ENCODE measurements at regions not wholly inside any gene's neighbourhood (a gene's known extent, or its start where the extent isn't known, plus 50 kb on each side); places are given as distances from the start of the nearest gene placed in this dataset.
"Not testable (repeated sequence)": the region's sequence is repeated elsewhere in the genome, so short reads cannot be mapped to it uniquely, and the experiment has no call there.

GRCh38 chr16:66091471-66091891 lies 275.0 kb upstream of the CDH5 start:
- Histone ChIP-seq H3K27ac (ENCODE audit: insufficient read depth, low read depth, low read length, poor library complexity, severe bottlenecking) (no peak overlapping the region), H3K4me1 (ENCODE audit: control insufficient read depth, insufficient read depth, low read length) (no peaks in the 10 kb centered on the region), H3K4me3 (ENCODE audit: insufficient read depth, low read depth, low read length) (no peak overlapping the region), H3K9me3 (ENCODE audit: control insufficient read depth, low read length) (no peaks in the 10 kb centered on the region), H3K27me3 (ENCODE audit: control insufficient read depth, insufficient read depth, low read length, poor library complexity, severe bottlenecking) (no peaks in the 10 kb centered on the region), H3K36me3 (ENCODE audit: control insufficient read depth, insufficient read depth, low read length) (no peaks in the 10 kb centered on the region)

GRCh38 chr16:66088681-66089080 lies 277.8 kb upstream of the CDH5 start:
- no peak overlapping the region for H3K27ac ChIP-seq (ENCODE audit: insufficient read depth, low read depth, low read length, poor library complexity, severe bottlenecking)
- H3K4me1 ChIP-seq (ENCODE audit: control insufficient read depth, insufficient read depth, low read length), result no peaks in the 10 kb centered on the region
- 95 to 97% methylated on average over 5 to 6 of the region's 6 CpGs for WGBS, 2 experiments
- no peaks in the 10 kb centered on the region for H3K36me3 ChIP-seq (ENCODE audit: control insufficient read depth, insufficient read depth, low read length)
- H3K9me3 ChIP-seq (ENCODE audit: control insufficient read depth, low read length), result no peaks in the 10 kb centered on the region
- no peaks in the 10 kb centered on the region for H3K27me3 ChIP-seq (ENCODE audit: control insufficient read depth, insufficient read depth, low read length, poor library complexity, severe bottlenecking)
- no peak overlapping the region for H3K4me3 ChIP-seq (ENCODE audit: insufficient read depth, low read depth, low read length)

GRCh38 chr16:66087308-66087707 lies 279.2 kb upstream of the CDH5 start:
- Histone ChIP-seq H3K4me1 (ENCODE audit: control insufficient read depth, insufficient read depth, low read length) (no peaks in the 10 kb centered on the region), H3K4me3 (ENCODE audit: insufficient read depth, low read depth, low read length) (no peak overlapping the region), H3K27ac (ENCODE audit: insufficient read depth, low read depth, low read length, poor library complexity, severe bottlenecking) (no peak overlapping the region), H3K27me3 (ENCODE audit: control insufficient read depth, insufficient read depth, low read length, poor library complexity, severe bottlenecking) (no peaks in the 10 kb centered on the region), H3K9me3 (ENCODE audit: control insufficient read depth, low read length) (no peaks in the 10 kb centered on the region), H3K36me3 (ENCODE audit: control insufficient read depth, insufficient read depth, low read length) (no peaks in the 10 kb centered on the region)

- H3K4me3 ChIP-seq (ENCODE audit: insufficient read depth, low read depth, low read length), result no peak overlapping the region
- H3K36me3 ChIP-seq (ENCODE audit: control insufficient read depth, insufficient read depth, low read length), result no peaks in the 10 kb centered on the region
- H3K4me1 ChIP-seq (ENCODE audit: control insufficient read depth, insufficient read depth, low read length), result no peaks in the 10 kb centered on the region
- no peaks in the 10 kb centered on the region for H3K27me3 ChIP-seq (ENCODE audit: control insufficient read depth, insufficient read depth, low read length, poor library complexity, severe bottlenecking)
- H3K9me3 ChIP-seq (ENCODE audit: control insufficient read depth, low read length), result no peaks in the 10 kb centered on the region
- no peak overlapping the region for H3K27ac ChIP-seq (ENCODE audit: insufficient read depth, low read depth, low read length, poor library complexity, severe bottlenecking)
- WGBS, 2 experiments, result 92 to 97% methylated on average over 5 of the region's 5 CpGs
Observed at GRCh38 chr16:66085651-66086050, 280.8 kb upstream of the CDH5 start.

GRCh38 chr16:66084731-66085130 lies 281.8 kb upstream of the CDH5 start:
- not testable (repeated sequence) for H3K4me3 ChIP-seq (ENCODE audit: insufficient read depth, low read depth, low read length); H3K9me3 ChIP-seq (ENCODE audit: control insufficient read depth, low read length); H3K36me3 ChIP-seq (ENCODE audit: control insufficient read depth, insufficient read depth, low read length); H3K27me3 ChIP-seq (ENCODE audit: control insufficient read depth, insufficient read depth, low read length, poor library complexity, severe bottlenecking); H3K4me1 ChIP-seq (ENCODE audit: control insufficient read depth, insufficient read depth, low read length); H3K27ac ChIP-seq (ENCODE audit: insufficient read depth, low read depth, low read length, poor library complexity, severe bottlenecking)
- WGBS, 2 experiments, result 94 to 100% methylated on average over 2 of the region's 2 CpGs

GRCh38 chr16:66084306-66084705 lies 282.2 kb upstream of the CDH5 start:
- 71% methylated on average over 1 of the region's 1 CpG; no CpG with 5 or more reads in 1 of the 2 experiments for WGBS, 2 experiments
- Histone ChIP-seq H3K27me3 (ENCODE audit: control insufficient read depth, insufficient read depth, low read length, poor library complexity, severe bottlenecking) (no peaks in the 10 kb centered on the region), H3K4me3 (ENCODE audit: insufficient read depth, low read depth, low read length) (no peak overlapping the region), H3K4me1 (ENCODE audit: control insufficient read depth, insufficient read depth, low read length) (no peaks in the 10 kb centered on the region), H3K27ac (ENCODE audit: insufficient read depth, low read depth, low read length, poor library complexity, severe bottlenecking) (no peak overlapping the region), H3K9me3 (ENCODE audit: control insufficient read depth, low read length) (no peaks in the 10 kb centered on the region), H3K36me3 (ENCODE audit: control insufficient read depth, insufficient read depth, low read length) (no peaks in the 10 kb centered on the region)

- Histone ChIP-seq H3K9me3 (ENCODE audit: control insufficient read depth, low read length) (no peaks in the 10 kb centered on the region), H3K27me3 (ENCODE audit: control insufficient read depth, insufficient read depth, low read length, poor library complexity, severe bottlenecking) (no peaks in the 10 kb centered on the region), H3K27ac (ENCODE audit: insufficient read depth, low read depth, low read length, poor library complexity, severe bottlenecking) (no peak overlapping the region), H3K4me1 (ENCODE audit: control insufficient read depth, insufficient read depth, low read length) (no peaks in the 10 kb centered on the region), H3K36me3 (ENCODE audit: control insufficient read depth, insufficient read depth, low read length) (no peaks in the 10 kb centered on the region), H3K4me3 (ENCODE audit: insufficient read depth, low read depth, low read length) (no peak overlapping the region)
- 93 to 100% methylated on average over 1 of the region's 1 CpG for WGBS, 2 experiments
Observed at GRCh38 chr16:66083171-66083570, 283.3 kb upstream of the CDH5 start.

- H3K27ac ChIP-seq (ENCODE audit: insufficient read depth, low read depth, low read length, poor library complexity, severe bottlenecking), result no peak overlapping the region
- H3K27me3 ChIP-seq (ENCODE audit: control insufficient read depth, insufficient read depth, low read length, poor library complexity, severe bottlenecking), result no peaks in the 10 kb centered on the region
- 43 to 100% methylated on average over 1 to 2 of the region's 2 CpGs for WGBS, 2 experiments
- no peaks in the 10 kb centered on the region for H3K4me1 ChIP-seq (ENCODE audit: control insufficient read depth, insufficient read depth, low read length)
- H3K9me3 ChIP-seq (ENCODE audit: control insufficient read depth, low read length), result no peaks in the 10 kb centered on the region
- no peak overlapping the region for H3K4me3 ChIP-seq (ENCODE audit: insufficient read depth, low read depth, low read length)
- H3K36me3 ChIP-seq (ENCODE audit: control insufficient read depth, insufficient read depth, low read length), result no peaks in the 10 kb centered on the region
Observed at GRCh38 chr16:66082424-66082823, 284.1 kb upstream of the CDH5 start.

GRCh38 chr16:66081775-66082366 lies 284.6 kb upstream of the CDH5 start:
- no peaks in the 10 kb centered on the region for H3K9me3 ChIP-seq (ENCODE audit: control insufficient read depth, low read length)
- no peaks in the 10 kb centered on the region for H3K4me1 ChIP-seq (ENCODE audit: control insufficient read depth, insufficient read depth, low read length)
- no peak overlapping the region for H3K27ac ChIP-seq (ENCODE audit: insufficient read depth, low read depth, low read length, poor library complexity, severe bottlenecking)
- 69% methylated on average over 4 to 5 of the region's 5 CpGs for WGBS, 2 experiments
- H3K4me3 ChIP-seq (ENCODE audit: insufficient read depth, low read depth, low read length), result no peak overlapping the region
- no peaks in the 10 kb centered on the region for H3K36me3 ChIP-seq (ENCODE audit: control insufficient read depth, insufficient read depth, low read length)
- H3K27me3 ChIP-seq (ENCODE audit: control insufficient read depth, insufficient read depth, low read length, poor library complexity, severe bottlenecking), result no peaks in the 10 kb centered on the region

- Histone ChIP-seq H3K27ac (ENCODE audit: insufficient read depth, low read depth, low read length, poor library complexity, severe bottlenecking) (no peak overlapping the region), H3K4me1 (ENCODE audit: control insufficient read depth, insufficient read depth, low read length) (no peaks in the 10 kb centered on the region), H3K27me3 (ENCODE audit: control insufficient read depth, insufficient read depth, low read length, poor library complexity, severe bottlenecking) (no peaks in the 10 kb centered on the region), H3K36me3 (ENCODE audit: control insufficient read depth, insufficient read depth, low read length) (no peaks in the 10 kb centered on the region), H3K9me3 (ENCODE audit: control insufficient read depth, low read length) (no peaks in the 10 kb centered on the region), H3K4me3 (ENCODE audit: insufficient read depth, low read depth, low read length) (no peak overlapping the region)
- WGBS, 2 experiments, result 88 to 93% methylated on average over 5 of the region's 5 CpGs
Observed at GRCh38 chr16:66079671-66080334, 286.7 kb upstream of the CDH5 start.

All from ectodermal cell (in vitro differentiated cells).